Mononuclear cell (primary cell): ENCODE measurements at regions not wholly inside any gene's neighbourhood (a gene's known extent, or its start where the extent isn't known, plus 50 kb on each side); places are given as distances from the start of the nearest gene placed in this dataset.

ENCODE experiments used
- H3K27me3 ChIP-seq: 2 replicates; pipeline ENCODE4 v1.6.0; 2011; ENCODE audit warnings: low read length, control low read depth; ENCODE audit not compliant: insufficient read depth
- H3K4me1 ChIP-seq: 2 replicates; pipeline ENCODE4 v1.5.1; 2011; ENCODE audit warnings: mild to moderate bottlenecking, low read length, control low read depth; ENCODE audit not compliant: insufficient read depth
- H3K4me3 ChIP-seq: 2 replicates; pipeline ENCODE4 v1.5.1; 2011; ENCODE audit warnings: mild to moderate bottlenecking, low read length, moderate library complexity
- H3K9me3 ChIP-seq: 2 replicates; pipeline ENCODE4 v1.5.1; 2011; ENCODE audit warnings: low read depth, mild to moderate bottlenecking, control low read depth, low read length

DNA sequence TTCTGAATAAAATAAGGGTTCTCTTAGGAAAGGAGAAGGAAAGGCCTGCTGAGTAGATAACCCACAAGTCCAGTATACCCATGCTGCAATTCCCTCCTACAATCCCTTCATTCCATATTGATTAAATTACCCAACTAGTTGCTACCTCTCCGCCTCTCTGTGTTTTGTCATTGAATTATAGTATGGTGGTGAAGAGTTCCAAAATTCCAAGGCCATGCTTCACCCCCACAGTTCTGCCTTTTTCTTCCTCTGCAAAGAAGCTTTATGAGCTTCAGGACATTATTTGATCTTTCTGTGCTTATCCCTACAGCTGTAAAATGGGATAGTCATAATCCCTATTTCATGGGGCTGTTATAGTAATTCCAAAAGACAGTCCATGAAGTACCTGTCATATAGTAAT is 215.6 kb downstream of the ACTL7B start:
- peaks cover 39% of the 10 kb centered on the region for H3K4me1 ChIP-seq
- no peaks in the 10 kb centered on the region for H3K9me3 ChIP-seq
- H3K27me3 ChIP-seq = no peaks in the 10 kb centered on the region
- no peak overlapping the region for H3K4me3 ChIP-seq

GRCh38 chr9:108639696-108640095 is 216.1 kb downstream of the ACTL7B start:
- H3K4me3 ChIP-seq = no peak overlapping the region
- H3K4me1 ChIP-seq = peaks cover 39% of the 10 kb centered on the region
- no peaks in the 10 kb centered on the region for H3K9me3 ChIP-seq
- H3K27me3 ChIP-seq = no peaks in the 10 kb centered on the region

GRCh38 chr9:108639091-108639490 is 216.7 kb downstream of the ACTL7B start:
- Histone ChIP-seq H3K4me1 (peaks cover 39% of the 10 kb centered on the region), H3K9me3 (no peaks in the 10 kb centered on the region), H3K4me3 (no peak overlapping the region), H3K27me3 (no peaks in the 10 kb centered on the region)

- H3K27me3 ChIP-seq = no peaks in the 10 kb centered on the region
- H3K4me3 ChIP-seq = no peak overlapping the region
- H3K9me3 ChIP-seq = no peaks in the 10 kb centered on the region
- peaks cover 27% of the 10 kb centered on the region for H3K4me1 ChIP-seq
These were observed 218.4 kb downstream of the ACTL7B start for GRCh38 chr9:108637340-108637739.

- Histone ChIP-seq H3K9me3 (no peaks in the 10 kb centered on the region), H3K4me3 (no peak overlapping the region), H3K27me3 (no peaks in the 10 kb centered on the region), H3K4me1 (peaks cover 35% of the 10 kb centered on the region)
These were observed 219.8 kb downstream of the ACTL7B start for GRCh38 chr9:108636013-108636412.

- H3K4me3 ChIP-seq = no peak overlapping the region
- H3K4me1 ChIP-seq = peaks cover 30% of the 10 kb centered on the region
- H3K9me3 ChIP-seq = no peaks in the 10 kb centered on the region
- no peaks in the 10 kb centered on the region for H3K27me3 ChIP-seq
These were observed 220.9 kb downstream of the ACTL7B start for GRCh38 chr9:108634672-108635462.

- Histone ChIP-seq H3K9me3 (no peaks in the 10 kb centered on the region), H3K4me1 (peaks cover 23% of the 10 kb centered on the region), H3K4me3 (no peak overlapping the region), H3K27me3 (no peaks in the 10 kb centered on the region)
These were observed 221.6 kb downstream of the ACTL7B start for GRCh38 chr9:108634204-108634603.

DNA sequence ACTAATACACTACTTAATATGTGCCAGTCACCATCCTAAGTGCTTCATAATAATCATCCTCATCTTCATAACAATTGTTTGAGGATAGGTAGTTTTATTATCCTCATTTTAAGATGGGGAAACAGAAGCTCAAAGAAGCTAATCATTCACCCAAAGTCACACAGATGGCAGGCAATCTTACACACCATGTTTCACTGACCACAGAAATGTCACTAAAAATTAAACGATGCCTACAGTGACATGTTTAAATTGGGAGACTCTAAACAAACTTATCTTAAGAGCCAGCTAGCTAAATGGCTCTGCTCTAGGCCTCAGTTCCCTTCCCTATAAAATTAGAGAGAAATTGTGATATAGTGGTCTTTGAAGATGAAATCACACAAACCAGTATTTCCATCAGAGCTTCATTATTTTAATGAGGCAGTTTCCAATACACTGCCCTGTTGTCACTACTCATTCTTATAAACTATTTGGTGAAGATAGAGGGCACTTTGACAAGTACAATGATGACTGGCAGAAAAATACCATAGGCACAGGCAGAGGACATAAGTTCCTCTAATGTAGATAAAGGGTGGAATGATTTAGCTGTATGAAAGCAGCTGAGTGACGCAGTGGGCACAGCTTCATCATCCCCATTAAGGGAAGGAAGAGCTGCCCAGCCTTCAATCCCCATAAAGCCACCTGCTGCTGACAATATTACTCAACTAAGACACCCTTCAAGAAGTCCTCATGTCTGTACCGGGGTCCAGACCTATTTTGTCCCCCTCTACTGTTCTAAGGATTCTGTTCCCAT is 224.1 kb downstream of the ACTL7B start:
- no peak overlapping the region for H3K4me3 ChIP-seq
- H3K4me1 ChIP-seq = peaks cover 26% of the 10 kb centered on the region
- no peaks in the 10 kb centered on the region for H3K9me3 ChIP-seq
- no peaks in the 10 kb centered on the region for H3K27me3 ChIP-seq

- no peak overlapping the region for H3K4me3 ChIP-seq
- peaks cover 33% of the 10 kb centered on the region for H3K4me1 ChIP-seq
- no peaks in the 10 kb centered on the region for H3K9me3 ChIP-seq
- H3K27me3 ChIP-seq = no peaks in the 10 kb centered on the region
These were observed 227.5 kb downstream of the ACTL7B start for GRCh38 chr9:108628316-108628715.

DNA sequence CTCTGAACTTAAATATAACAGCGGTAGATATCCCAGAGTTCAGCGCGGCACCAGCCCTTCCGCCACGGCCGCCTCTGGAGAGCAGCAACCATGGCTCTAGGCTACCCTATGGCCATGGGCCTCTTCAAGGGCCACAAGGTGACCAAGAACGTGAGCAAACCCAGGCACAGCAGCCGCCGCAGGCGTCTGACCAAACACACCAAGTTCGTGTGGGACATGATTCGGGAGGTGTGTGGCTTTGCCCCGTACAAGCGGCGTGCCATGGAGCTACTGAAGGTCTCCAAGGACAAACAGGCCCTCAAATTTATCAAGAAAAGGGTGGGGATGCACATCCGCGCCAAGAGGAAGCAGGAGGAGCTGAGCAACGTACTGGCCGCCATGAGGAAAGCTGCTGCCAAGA is 229.0 kb downstream of the ACTL7B start:
- Histone ChIP-seq H3K27me3 (no peaks in the 10 kb centered on the region), H3K4me3 (no peak overlapping the region), H3K9me3 (no peaks in the 10 kb centered on the region), H3K4me1 (peaks cover 40% of the 10 kb centered on the region)

- no peak overlapping the region for H3K4me3 ChIP-seq
- peaks cover 46% of the 10 kb centered on the region for H3K4me1 ChIP-seq
- H3K9me3 ChIP-seq = no peaks in the 10 kb centered on the region
- no peaks in the 10 kb centered on the region for H3K27me3 ChIP-seq
These were observed 233.6 kb downstream of the ACTL7B start for GRCh38 chr9:108621991-108622855.

- Histone ChIP-seq H3K4me3 (no peak overlapping the region), H3K9me3 (no peaks in the 10 kb centered on the region), H3K27me3 (no peaks in the 10 kb centered on the region), H3K4me1 (peaks cover 47% of the 10 kb centered on the region)
These were observed 235.0 kb downstream of the ACTL7B start for GRCh38 chr9:108620767-108621166.

GRCh38 chr9:108618906-108619550 is 236.8 kb downstream of the ACTL7B start:
- Histone ChIP-seq H3K4me3 (no peak overlapping the region), H3K9me3 (no peaks in the 10 kb centered on the region), H3K4me1 (peaks cover 46% of the 10 kb centered on the region), H3K27me3 (no peaks in the 10 kb centered on the region)

GRCh38 chr9:108617676-108618075 is 238.1 kb downstream of the ACTL7B start:
- no peaks in the 10 kb centered on the region for H3K9me3 ChIP-seq
- H3K4me3 ChIP-seq = no peak overlapping the region
- peaks cover 32% of the 10 kb centered on the region for H3K4me1 ChIP-seq
- no peaks in the 10 kb centered on the region for H3K27me3 ChIP-seq
